ENCODE measurements at regions not wholly inside any gene's neighbourhood (a gene's known extent, or its start where the extent isn't known, plus 50 kb on each side); places are given as distances from the start of the nearest gene placed in this dataset.
A peak's percentile ranks its signal among the peaks of the same experiment; 100 is the strongest.

DNA sequence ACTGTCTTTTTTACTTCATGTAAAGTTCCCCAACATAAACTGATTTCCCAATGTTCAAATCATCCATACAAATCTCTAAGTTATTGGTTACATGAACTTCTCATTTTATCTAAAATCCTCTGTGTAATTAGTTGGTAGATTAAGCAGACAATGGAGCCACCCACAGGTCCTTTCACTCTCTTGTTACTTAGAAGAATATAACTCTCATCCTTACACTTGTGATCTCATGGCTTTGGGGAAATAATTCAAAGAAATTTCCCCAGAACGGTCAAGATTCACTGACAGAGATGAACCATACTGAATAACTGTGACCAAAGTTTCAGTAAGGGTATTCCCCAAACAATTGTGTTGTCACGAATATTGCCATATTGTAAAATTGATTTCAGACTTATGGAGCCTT, 1102.6 kb upstream of the EPHA6 start:
- Mint-ChIP-seq H3K4me3 (ENCODE audit: unreplicated experiment) (no peak overlapping the region), H3K9me3 (ENCODE audit: low read depth) (no peaks in the 10 kb centered on the region), H3K27ac (ENCODE audit: unreplicated experiment) (no peak overlapping the region), H3K4me1 (ENCODE audit: low read depth) (no peaks in the 10 kb centered on the region), H3K36me3 (ENCODE audit: low read depth) (no peaks in the 10 kb centered on the region), H3K27me3 (ENCODE audit: low read depth) (no peaks in the 10 kb centered on the region)
- TF ChIP-seq, protein P1, sequence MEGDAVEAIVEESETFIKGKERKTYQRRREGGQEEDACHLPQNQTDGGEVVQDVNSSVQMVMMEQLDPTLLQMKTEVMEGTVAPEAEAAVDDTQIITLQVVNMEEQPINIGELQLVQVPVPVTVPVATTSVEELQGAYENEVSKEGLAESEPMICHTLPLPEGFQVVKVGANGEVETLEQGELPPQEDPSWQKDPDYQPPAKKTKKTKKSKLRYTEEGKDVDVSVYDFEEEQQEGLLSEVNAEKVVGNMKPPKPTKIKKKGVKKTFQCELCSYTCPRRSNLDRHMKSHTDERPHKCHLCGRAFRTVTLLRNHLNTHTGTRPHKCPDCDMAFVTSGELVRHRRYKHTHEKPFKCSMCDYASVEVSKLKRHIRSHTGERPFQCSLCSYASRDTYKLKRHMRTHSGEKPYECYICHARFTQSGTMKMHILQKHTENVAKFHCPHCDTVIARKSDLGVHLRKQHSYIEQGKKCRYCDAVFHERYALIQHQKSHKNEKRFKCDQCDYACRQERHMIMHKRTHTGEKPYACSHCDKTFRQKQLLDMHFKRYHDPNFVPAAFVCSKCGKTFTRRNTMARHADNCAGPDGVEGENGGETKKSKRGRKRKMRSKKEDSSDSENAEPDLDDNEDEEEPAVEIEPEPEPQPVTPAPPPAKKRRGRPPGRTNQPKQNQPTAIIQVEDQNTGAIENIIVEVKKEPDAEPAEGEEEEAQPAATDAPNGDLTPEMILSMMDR (IDR thresholded peaks at IDR 0.05) = peak; percentile 30
- no peak for DNase-seq (ENCODE audit: low spot score)

DNA sequence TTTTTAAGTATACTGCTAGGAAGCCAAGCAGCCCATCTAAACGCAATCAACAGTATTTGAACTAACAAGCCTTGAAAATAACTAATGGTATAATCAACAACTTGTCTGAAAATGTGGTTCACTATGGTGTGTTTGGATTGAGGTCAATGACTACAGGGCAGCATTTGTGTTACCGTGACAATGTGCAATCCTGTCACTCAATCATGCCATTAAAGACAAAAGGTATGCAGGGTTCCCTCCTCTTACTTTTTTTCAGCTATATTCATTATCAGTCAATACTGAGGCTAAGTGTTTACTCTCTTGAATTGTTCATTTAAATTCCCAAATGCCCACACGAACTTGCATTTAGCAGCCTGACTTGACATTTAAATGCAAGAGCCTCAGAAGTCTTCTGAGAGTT, 1099.3 kb upstream of the EPHA6 start:
- Mint-ChIP-seq H3K27ac (ENCODE audit: unreplicated experiment) (no peak overlapping the region), H3K4me3 (ENCODE audit: unreplicated experiment) (no peak overlapping the region)

DNA sequence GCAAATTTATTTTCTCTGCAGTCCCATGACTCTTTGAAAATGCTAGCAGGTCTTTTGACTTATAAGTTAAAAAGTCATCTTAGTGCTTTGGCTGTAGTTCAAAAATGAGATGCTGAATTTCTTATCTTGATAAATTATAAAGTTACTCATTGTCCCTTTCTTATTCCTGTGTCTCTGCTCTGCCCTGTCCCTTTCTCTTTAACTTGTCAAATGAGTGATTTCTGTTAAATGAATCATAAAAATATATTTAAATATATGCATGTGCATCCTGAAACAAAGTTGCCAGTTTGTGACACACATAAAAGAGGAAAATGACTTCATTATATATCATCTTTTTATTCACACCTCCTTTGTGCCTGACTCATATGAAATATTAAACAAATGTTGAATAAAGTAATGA, 1097.3 kb upstream of the EPHA6 start:
- TF ChIP-seq, protein P1 (IDR thresholded peaks at IDR 0.05) = no peak
- Mint-ChIP-seq H3K36me3 (ENCODE audit: low read depth) (no peaks in the 10 kb centered on the region), H3K27me3 (ENCODE audit: low read depth) (no peaks in the 10 kb centered on the region), H3K4me3 (ENCODE audit: unreplicated experiment) (no peak overlapping the region), H3K27ac (ENCODE audit: unreplicated experiment) (no peak overlapping the region), H3K9me3 (ENCODE audit: low read depth) (no peaks in the 10 kb centered on the region), H3K4me1 (ENCODE audit: low read depth) (no peaks in the 10 kb centered on the region)
- DNase-seq (ENCODE audit: low spot score) = no peak

More for the DNA sequence above, 1099.3 kb upstream of the EPHA6 start:
- no peak for DNase-seq (ENCODE audit: low spot score)
- Mint-ChIP-seq H3K36me3 (ENCODE audit: low read depth) (no peaks in the 10 kb centered on the region), H3K9me3 (ENCODE audit: low read depth) (no peaks in the 10 kb centered on the region), H3K4me1 (ENCODE audit: low read depth) (no peaks in the 10 kb centered on the region), H3K27me3 (ENCODE audit: low read depth) (no peaks in the 10 kb centered on the region)
- TF ChIP-seq, protein P1 (IDR thresholded peaks at IDR 0.05) = no peak

DNA sequence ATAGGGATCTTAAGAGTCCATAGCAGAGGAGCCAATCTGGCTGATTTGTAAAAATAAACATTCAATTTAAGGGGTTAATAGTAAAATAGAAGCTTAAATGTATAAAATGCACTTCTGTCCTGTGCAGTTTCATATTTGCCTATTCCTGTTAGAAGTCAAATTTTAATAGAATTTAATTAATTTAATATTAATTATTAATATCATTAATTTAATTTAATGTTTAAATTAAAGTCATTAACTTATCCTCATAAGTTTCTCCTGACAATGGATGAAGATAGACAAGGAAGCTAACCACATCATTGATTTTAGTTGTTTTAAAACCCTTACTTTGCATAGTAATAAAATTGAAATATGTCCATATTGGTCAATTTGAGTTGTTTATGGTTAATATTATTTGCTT, 1096.2 kb upstream of the EPHA6 start:
- TF ChIP-seq, protein P1 (IDR thresholded peaks at IDR 0.05) = no peak
- Mint-ChIP-seq H3K27ac (ENCODE audit: unreplicated experiment) (no peak overlapping the region), H3K36me3 (ENCODE audit: low read depth) (no peaks in the 10 kb centered on the region), H3K27me3 (ENCODE audit: low read depth) (no peaks in the 10 kb centered on the region), H3K4me3 (ENCODE audit: unreplicated experiment) (no peak overlapping the region), H3K9me3 (ENCODE audit: low read depth) (no peaks in the 10 kb centered on the region), H3K4me1 (ENCODE audit: low read depth) (no peaks in the 10 kb centered on the region)
- no peak for DNase-seq (ENCODE audit: low spot score)

DNA sequence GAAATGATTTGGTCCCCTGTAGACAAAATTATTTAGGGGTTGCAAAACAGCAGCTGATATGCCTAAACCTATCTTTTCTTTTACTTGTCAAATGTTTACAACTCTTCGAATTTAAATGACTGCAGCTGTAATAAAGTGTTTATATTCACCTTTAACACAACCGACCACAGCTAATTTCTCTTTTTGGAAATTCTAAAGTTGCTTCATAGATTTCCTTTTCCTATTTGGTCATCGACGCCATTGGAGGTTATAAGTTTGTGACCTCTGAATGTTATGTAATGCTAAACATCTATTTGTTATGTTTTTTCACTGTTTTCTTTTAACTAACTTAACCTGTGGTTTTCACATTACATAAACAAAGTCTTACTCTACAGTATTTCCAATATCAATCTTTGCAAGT, 1094.9 kb upstream of the EPHA6 start:
- Mint-ChIP-seq H3K9me3 (ENCODE audit: low read depth) (no peaks in the 10 kb centered on the region), H3K27ac (ENCODE audit: unreplicated experiment) (no peak overlapping the region), H3K4me3 (ENCODE audit: unreplicated experiment) (no peak overlapping the region), H3K4me1 (ENCODE audit: low read depth) (no peaks in the 10 kb centered on the region), H3K36me3 (ENCODE audit: low read depth) (no peaks in the 10 kb centered on the region), H3K27me3 (ENCODE audit: low read depth) (no peaks in the 10 kb centered on the region)
- DNase-seq (ENCODE audit: low spot score) = no peak
- TF ChIP-seq, protein P1 (IDR thresholded peaks at IDR 0.05) = no peak

Measured in chondrocyte (in vitro differentiated cells).